Epithelial cell of proximal tubule (primary cell): ENCODE measurements at regions not wholly inside any gene's neighbourhood (a gene's known extent, or its start where the extent isn't known, plus 50 kb on each side); places are given as distances from the start of the nearest gene placed in this dataset.

Experiments used
- DNase-seq: peaks from one replicate; pipeline ENCODE4 v3.0.0-alpha.2; 2011; ENCODE audit warnings: low read depth
- H3K4me3 ChIP-seq: 2 replicates; pipeline ENCODE4 v1.5.1; 2011; ENCODE audit warnings: low read depth, mild to moderate bottlenecking, low read length
- TF ChIP-seq, protein P1 (sequence below): conservative IDR thresholded peaks from 2 replicates; pipeline ENCODE4 v1.5.1; 2012; ENCODE audit warnings: low read depth, mild to moderate bottlenecking, low read length

DNA sequence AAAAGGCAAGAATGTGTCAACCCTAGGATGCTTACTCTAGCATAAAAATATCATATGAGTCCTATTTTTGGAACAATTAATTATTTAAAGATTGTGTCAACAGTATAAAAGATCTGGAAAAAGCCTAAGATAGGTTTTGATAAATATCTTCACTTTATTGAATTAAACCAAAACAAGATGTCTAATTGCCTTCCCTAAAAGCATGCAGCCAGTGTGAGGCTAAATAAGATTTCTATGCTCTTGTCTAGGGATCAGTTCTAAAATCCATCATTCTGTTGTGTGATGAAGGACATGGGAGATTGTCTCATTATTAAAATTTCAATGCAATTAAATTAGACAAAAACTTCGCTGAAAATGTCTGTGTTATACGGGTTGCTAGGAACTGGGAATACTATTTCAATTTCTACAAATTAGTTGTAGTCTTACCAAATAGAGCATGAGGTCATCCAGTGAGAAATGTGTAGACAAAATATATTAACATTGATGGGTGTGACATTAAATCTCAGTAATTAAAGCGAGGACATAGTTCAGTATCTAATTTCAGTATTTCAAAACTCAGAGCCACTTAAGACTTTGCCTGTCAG is 535.6 kb upstream of the FSIP2 start:
- no peak for DNase-seq
- TF ChIP-seq, protein P1, sequence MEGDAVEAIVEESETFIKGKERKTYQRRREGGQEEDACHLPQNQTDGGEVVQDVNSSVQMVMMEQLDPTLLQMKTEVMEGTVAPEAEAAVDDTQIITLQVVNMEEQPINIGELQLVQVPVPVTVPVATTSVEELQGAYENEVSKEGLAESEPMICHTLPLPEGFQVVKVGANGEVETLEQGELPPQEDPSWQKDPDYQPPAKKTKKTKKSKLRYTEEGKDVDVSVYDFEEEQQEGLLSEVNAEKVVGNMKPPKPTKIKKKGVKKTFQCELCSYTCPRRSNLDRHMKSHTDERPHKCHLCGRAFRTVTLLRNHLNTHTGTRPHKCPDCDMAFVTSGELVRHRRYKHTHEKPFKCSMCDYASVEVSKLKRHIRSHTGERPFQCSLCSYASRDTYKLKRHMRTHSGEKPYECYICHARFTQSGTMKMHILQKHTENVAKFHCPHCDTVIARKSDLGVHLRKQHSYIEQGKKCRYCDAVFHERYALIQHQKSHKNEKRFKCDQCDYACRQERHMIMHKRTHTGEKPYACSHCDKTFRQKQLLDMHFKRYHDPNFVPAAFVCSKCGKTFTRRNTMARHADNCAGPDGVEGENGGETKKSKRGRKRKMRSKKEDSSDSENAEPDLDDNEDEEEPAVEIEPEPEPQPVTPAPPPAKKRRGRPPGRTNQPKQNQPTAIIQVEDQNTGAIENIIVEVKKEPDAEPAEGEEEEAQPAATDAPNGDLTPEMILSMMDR = no peak
- H3K4me3 ChIP-seq = no peak overlapping the region

DNA sequence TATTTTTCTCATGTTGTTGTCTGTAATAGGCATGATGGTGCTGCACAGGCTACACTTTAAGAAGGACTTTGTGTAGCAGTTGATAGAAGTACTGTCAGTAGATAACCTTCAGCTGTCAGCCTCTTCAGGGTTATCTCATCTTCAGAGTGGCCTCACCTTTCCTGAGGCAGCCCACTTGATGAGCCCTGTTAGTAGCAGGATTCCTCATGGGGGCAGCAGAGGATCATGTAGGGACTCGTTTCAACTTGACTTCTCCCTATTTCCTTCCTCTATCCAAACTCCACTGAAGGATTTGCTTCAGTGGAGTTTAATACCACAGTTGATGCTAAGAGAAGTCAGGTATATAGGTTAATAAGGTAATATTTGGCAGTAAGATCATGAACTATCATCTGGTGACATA is 530.3 kb upstream of the FSIP2 start:
- TF ChIP-seq, protein P1 = peak; percentile 96
- DNase-seq = peak; percentile 18
- no peak overlapping the region for H3K4me3 ChIP-seq

DNA sequence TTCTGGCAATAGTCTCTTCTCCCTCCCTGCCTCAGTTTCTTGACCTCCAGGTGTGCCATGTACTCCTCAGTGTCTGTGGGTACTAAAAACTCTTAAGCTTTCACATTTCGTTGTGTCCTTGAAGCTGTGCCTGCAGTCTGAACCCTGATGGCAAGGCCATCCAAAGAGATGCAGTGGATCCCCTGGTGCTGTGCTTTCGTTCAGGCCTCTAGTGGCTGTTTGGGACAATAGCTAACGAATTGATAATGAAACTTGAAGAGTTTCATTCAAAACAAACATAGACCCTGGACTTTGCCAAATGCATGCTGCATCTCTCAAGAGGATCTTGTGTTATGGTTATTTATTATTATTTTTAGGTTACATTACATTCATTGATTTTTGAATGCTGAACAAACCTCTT is 523.1 kb upstream of the FSIP2 start:
- TF ChIP-seq, protein P1 = no peak
- H3K4me3 ChIP-seq = no peak overlapping the region
- no peak for DNase-seq

DNA sequence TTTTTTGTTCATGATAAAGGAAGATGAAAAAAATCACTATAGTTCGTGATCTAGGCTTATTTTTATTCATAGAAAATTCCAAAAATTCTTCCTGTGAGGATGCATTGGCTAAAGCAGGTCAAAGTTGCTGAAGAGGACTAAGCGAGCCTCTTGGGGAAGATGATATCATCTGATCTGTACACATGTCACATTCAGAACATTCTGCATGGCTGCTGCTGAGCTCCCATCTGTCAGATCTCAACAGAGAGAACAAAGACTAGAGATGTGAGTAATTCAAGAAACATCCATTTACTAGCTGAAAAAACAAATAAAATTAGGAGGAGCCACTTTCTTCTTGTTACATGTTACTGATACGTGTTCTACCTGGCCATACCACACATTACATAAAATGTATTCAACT is 518.6 kb upstream of the FSIP2 start:
- DNase-seq = peak; percentile 7
- TF ChIP-seq, protein P1 = no peak

DNA sequence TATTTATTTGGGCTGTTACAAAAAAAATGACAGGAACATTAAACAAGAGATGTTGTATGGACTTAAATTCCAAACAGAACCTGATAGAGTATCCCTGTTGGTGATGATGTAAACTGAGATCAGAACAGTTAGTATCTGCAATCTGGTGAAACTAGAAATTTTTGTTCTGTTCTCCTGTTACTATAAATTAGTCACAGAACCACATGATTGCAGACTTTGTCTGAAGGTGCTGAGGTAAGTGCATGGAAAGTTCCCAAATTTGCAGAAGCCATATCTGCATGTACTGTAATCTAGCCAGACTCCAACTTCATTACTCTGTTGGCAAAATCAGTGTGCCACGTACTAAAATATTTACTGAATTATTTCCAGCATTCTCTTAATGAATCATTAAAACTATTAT is 516.3 kb upstream of the FSIP2 start:
- no peak for DNase-seq
- H3K4me3 ChIP-seq = no peak overlapping the region
- TF ChIP-seq, protein P1 = no peak

More for the DNA sequence above, 518.6 kb upstream of the FSIP2 start:
- no peak overlapping the region for H3K4me3 ChIP-seq

- TF ChIP-seq, protein P1 = no peak
- H3K4me3 ChIP-seq = no peak overlapping the region
- no peak for DNase-seq
Observed at GRCh38 chr2:185227391-185227790, 511.2 kb upstream of the FSIP2 start.

DNA sequence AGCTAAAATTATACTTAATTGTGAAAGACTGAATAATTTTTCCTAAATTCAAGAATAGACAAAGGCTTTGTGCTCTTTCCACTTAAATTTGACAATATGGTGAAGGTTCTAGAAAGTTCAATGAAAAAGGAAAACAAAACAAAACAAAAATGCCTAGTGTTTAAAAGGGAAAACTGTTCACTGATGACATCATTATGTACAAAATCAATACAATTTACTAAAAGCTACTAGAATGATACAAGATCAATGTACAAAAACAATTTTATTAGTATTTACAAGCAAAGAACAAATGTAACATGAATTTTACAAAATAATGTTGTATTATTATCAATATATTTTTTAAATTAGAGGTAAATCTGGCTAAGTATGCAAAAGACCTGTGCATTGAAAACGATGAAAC is 499.1 kb upstream of the FSIP2 start:
- TF ChIP-seq, protein P1 = no peak
- DNase-seq = no peak
- H3K4me3 ChIP-seq = no peak overlapping the region
